NCI-H510A (cell line): ENCODE measurements at regions not wholly inside any gene's neighbourhood (a gene's known extent, or its start where the extent isn't known, plus 50 kb on each side); places are given as distances from the start of the nearest gene placed in this dataset.
"Not testable (repeated sequence)": the region's sequence is repeated elsewhere in the genome, so short reads cannot be mapped to it uniquely, and the experiment has no call there.

Experiments
- DNase-seq: peaks from one replicate; lab custom pipeline; 2025; lab: John Stamatoyannopoulos, UW

DNA sequence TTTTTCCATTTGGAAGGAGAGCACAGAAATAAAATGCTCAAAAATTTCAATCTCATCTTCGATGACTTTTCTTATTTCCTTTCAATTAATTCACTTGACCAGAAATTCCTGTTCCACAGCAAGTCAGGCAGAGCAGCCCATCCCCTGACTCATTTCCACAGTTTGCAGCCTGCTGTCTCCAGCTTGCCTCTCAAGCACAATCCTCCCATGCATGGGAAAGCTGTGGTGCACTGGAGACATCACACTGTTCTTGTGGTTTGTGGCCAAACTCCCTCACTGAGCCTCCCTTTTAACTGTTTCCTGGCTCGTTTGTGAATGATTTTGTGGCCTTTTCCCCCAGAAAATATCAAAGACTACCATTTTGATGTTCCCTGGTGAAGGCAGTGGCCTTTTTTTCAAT lies 114.0 kb upstream of the ENPEP start:
- DNase-seq = no peak

GRCh38 chr4:110359076-110359475 lies 116.9 kb upstream of the ENPEP start:
- no peak for DNase-seq

GRCh38 chr4:110357521-110357920 lies 118.4 kb upstream of the ENPEP start:
- no peak for DNase-seq

DNA sequence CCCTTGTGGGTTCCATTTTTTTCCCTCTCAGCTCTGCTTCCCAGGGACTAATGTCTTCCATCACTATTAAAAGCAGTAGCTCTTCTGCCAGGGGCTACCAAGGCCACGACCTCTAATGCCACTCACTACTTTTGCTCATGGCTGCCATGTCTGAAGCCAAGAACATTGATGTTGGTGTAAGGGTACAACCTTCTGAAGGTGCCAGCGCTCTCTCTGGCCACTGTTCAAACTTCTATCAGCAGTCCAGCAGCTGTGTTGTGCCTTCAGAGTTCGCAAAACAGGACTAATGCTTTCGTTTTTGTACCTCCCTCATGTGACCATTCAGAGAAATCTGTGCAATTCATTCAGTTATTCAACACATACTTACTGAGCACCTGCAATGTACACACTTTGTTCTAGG lies 121.5 kb upstream of the ENPEP start:
- no peak for DNase-seq

GRCh38 chr4:110352670-110353442 lies 123.1 kb upstream of the ENPEP start:
- no peak for DNase-seq

GRCh38 chr4:110348711-110349383 lies 127.1 kb upstream of the ENPEP start:
- no peak for DNase-seq

DNA sequence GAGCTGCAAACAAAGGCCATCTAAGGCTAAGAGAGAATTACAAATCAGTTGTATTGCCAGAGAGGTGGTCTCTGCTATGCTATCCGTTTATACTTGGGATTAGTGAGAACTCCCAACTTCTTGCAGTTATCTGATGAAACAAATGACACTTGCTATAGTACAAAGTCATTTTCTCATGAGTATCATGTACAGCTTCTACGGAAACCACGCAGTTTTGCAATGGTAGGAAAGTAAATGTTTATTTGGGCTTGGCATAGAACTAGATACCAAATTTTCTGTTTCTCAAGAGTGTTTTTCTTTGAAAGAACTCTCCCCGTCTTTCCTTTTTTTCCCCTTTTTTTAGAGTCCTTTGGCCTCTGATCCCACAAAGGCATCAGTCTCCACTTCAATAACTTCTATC lies 128.2 kb upstream of the ENPEP start:
- no peak for DNase-seq

GRCh38 chr4:110344165-110344564 lies 131.8 kb upstream of the ENPEP start:
- no peak for DNase-seq

DNA sequence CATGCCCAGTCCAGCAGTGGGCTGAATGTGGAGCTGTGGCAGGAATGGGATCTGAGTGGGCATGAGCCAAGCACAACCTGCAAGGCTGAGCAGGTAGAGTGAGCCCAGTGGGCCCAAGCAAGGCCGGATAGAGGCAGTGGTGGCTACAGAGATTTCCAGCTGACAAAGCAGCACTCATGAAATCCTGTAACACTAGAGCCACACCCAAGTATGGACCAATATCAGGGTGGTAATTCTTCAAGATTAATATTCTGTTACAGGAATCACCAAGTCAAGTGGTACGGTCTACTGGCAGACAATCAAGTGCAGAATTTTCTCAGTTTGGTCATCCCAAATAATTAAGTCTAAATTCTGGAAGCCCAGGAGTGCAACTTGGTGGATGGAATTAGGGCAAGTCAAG lies 132.4 kb upstream of the ENPEP start:
- no peak for DNase-seq

DNA sequence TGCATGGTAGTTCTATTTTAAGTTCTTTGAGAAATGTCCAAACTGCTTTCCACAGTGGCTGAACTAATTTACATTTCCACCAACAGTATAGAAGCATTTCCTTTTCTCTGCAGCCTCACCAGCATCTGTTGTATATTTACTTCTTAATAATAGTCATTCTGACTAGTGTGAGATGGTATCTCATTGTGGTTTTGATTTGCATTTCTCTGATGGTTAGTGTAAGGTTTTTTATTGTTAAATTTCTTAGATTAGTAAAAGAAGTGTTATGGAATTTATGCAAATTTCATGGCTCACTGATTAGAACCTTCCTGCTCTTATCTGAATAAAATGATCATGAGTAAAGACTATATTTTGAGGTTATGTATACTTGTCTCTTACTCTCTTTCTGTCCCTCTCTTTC lies 134.8 kb upstream of the ENPEP start:
- DNase-seq = not testable (repeated sequence)

- no peak for DNase-seq
Observed at GRCh38 chr4:110335399-110335798, 137.0 kb upstream of the ELOVL6 start.

GRCh38 chr4:110332483-110332882 lies 134.1 kb upstream of the ELOVL6 start:
- DNase-seq = no peak

GRCh38 chr4:110326426-110326825 lies 128.0 kb upstream of the ELOVL6 start:
- not testable (repeated sequence) for DNase-seq

- no peak for DNase-seq
Observed at GRCh38 chr4:110310795-110311194, 112.4 kb upstream of the ELOVL6 start.

DNA sequence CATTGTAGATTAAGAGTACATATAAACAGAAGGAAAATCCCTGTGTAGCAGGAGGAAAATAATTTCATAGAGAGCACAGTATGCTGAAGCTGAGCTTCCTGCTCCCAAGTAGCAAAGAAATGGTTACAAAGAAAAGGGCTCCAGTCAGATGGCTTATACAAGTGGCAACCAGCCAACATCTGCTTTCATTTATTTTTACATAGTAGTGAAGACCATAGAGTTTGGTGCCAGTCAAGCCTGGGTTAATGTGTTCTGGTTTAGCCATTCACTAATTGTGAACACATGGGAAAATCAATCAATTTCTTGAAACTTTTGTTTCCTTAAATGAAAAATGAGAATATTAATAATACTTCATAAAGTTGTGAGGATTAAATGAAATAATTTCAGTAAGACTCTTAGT lies 111.3 kb upstream of the ELOVL6 start:
- DNase-seq = no peak

GRCh38 chr4:110306303-110306702 lies 107.9 kb upstream of the ELOVL6 start:
- no peak for DNase-seq

GRCh38 chr4:110305455-110305854 lies 107.0 kb upstream of the ELOVL6 start:
- DNase-seq = no peak

DNA sequence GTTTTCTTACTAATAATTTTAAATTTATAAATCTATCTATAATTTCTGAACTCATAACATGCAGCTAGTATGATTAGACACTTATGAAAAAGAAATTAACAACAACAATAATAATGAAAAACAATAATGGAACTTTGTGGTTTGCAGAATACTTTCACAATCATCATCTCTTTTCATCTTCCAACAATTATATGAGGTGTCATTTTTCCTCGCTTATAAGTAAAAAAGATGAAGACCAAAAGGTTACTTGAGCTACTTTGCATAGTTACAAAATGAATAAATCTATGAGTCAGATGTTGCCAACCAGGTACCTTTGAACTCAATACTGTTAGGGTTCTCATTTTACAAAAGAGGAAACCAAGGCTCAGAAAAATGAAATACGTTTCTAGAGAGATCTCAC lies 98.5 kb upstream of the ELOVL6 start:
- no peak for DNase-seq

- DNase-seq = no peak
Observed at GRCh38 chr4:110294165-110294564, 95.8 kb upstream of the ELOVL6 start.

DNA sequence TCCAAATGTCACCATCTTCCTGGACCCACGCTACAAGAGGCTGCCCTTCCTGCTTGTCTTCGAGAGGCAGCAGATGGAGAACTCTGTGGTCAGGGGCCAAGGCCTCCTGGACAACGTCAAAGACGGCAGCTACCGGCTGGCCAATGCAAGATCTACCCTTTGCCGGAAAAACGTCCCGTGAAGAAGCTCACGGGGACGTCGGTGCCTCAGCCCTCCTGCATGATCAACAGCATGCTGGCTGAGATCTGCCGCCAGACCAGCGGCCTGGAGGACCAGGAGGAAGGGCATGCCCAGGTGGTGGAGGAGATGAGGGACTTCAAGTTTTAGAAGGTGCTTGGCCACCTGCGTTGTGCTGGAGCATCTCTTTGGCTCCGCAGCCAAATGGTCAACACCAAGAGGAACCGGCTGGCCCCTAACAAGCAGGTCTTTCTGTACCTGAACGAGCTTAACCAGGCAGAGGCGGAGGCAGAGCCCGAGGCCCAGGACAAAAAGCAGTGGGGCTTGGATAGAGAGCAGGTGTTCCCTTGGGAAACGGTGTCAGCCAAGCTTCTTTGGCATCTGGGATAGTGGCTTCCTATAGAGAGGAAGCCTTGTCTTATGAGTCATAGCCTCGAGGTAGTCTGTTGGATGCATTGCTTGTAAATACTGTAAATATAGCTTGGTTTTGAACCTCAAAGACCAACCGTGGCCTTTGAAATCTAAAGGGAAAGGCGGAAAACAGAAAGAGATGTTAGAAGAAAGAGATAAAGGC lies 94.8 kb upstream of the ELOVL6 start:
- no peak for DNase-seq

DNA sequence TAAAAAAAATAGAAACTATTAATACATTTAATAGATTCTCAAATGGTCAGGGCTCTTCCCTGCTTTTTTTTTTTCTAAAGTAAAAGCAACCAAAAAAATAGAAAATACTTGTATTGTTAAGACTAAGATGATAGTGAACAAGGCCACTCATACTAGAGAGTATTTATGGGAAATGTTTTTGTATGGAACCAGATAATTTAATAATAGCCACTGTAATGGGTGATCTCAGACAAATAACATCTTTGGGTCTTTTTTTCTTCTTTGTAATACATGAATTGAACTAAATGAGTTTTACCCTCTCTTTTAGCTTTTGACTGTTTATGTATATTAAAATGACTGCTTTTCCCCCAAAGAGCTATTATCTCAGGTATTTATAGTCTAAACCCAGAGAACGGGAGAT lies 92.1 kb upstream of the ELOVL6 start:
- no peak for DNase-seq

- DNase-seq = no peak
Observed at GRCh38 chr4:110289601-110290100, 91.2 kb upstream of the ELOVL6 start.

DNA sequence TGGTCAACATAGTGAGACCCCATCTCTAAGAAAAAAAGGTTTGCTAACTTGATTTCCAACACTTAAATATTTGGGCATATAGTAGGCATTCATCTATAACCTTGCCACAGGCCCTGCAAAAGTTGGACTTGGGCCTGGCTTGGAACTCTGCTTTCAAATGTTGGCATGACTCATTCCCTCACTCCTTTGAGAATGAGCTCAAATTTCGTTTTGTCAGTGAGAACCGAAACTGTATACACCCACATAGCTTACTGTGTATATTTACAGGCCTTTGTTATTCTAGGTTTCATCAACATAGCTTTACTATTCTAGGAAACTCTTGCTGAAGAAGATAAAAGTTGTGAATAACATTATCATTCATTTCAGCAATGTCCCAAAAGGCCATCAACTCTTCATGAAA lies 88.7 kb upstream of the ELOVL6 start:
- no peak for DNase-seq
